ENCODE measurements at regions not wholly inside any gene's neighbourhood (a gene's known extent, or its start where the extent isn't known, plus 50 kb on each side); places are given as distances from the start of the nearest gene placed in this dataset.

DNA sequence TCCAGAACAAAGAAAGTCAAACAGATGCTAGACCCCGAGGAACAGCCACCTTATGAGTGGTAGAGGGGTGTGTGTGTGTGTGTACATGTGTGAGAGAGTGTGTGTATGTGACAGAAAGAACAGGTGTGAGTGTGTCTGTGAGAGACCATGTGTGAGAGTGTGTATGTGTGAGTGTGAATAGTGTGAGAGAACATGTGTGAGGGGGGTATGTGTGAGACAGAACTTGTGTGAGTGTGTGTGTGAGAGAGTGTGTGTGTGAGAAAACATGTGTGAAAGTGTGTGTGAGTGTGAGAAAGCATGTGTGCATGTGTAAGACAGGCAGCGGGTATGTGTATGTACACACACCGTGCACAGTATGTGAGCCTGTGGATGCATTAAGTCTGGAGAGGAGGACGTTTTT, 214.3 kb downstream of the SP3 start:
- no peaks in the 10 kb centered on the region for H4K20me1 ChIP-seq (ENCODE audit: insufficient read depth)
- H3K4me2 ChIP-seq (ENCODE audit: low read length) = no peak overlapping the region
- TF ChIP-seq POLR2AphosphoS5 (IDR thresholded peaks at IDR 0.05) (no peak), EZH2 (IDR thresholded peaks at IDR 0.05; ENCODE audit: borderline replicate concordance, insufficient read depth, low read length, poor library complexity, severe bottlenecking) (no peak), RAD21 (conservative IDR thresholded peaks at IDR 0.05) (no peak), REST (IDR thresholded peaks at IDR 0.05; ENCODE audit: borderline replicate concordance) (no peak), EP300 (conservative IDR thresholded peaks at IDR 0.05; ENCODE audit: poor library complexity, severe bottlenecking) (no peak), MXI1 (conservative IDR thresholded peaks at IDR 0.05; ENCODE audit: poor library complexity, severe bottlenecking) (no peak), TAF1 (IDR thresholded peaks at IDR 0.05; ENCODE audit: low read depth) (no peak), SMC3 (conservative IDR thresholded peaks at IDR 0.05; ENCODE audit: poor library complexity) (no peak)
- TF ChIP-seq, protein P1, sequence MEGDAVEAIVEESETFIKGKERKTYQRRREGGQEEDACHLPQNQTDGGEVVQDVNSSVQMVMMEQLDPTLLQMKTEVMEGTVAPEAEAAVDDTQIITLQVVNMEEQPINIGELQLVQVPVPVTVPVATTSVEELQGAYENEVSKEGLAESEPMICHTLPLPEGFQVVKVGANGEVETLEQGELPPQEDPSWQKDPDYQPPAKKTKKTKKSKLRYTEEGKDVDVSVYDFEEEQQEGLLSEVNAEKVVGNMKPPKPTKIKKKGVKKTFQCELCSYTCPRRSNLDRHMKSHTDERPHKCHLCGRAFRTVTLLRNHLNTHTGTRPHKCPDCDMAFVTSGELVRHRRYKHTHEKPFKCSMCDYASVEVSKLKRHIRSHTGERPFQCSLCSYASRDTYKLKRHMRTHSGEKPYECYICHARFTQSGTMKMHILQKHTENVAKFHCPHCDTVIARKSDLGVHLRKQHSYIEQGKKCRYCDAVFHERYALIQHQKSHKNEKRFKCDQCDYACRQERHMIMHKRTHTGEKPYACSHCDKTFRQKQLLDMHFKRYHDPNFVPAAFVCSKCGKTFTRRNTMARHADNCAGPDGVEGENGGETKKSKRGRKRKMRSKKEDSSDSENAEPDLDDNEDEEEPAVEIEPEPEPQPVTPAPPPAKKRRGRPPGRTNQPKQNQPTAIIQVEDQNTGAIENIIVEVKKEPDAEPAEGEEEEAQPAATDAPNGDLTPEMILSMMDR (IDR thresholded peaks at IDR 0.05; ENCODE audit: poor library complexity, severe bottlenecking) = no peak
- H3K27ac ChIP-seq (ENCODE audit: low read length) = no peak overlapping the region
- H3K4me3 ChIP-seq (ENCODE audit: low read length) = no peak overlapping the region
- no peak overlapping the region for H3K9ac ChIP-seq (ENCODE audit: low read length)
- H2AFZ ChIP-seq (ENCODE audit: low read depth, low read length) = no peak overlapping the region
- no peaks in the 10 kb centered on the region for H3K9me2 ChIP-seq (ENCODE audit: insufficient read depth, low read length)
- H3K36me3 ChIP-seq (ENCODE audit: insufficient read depth, low read length) = no peaks in the 10 kb centered on the region
- no peaks in the 10 kb centered on the region for H3K9me3 ChIP-seq (ENCODE audit: low read length)
- H3K79me2 ChIP-seq (replicated peaks; ENCODE audit: insufficient read depth, low read length) = no peaks in the 10 kb centered on the region
- no peaks in the 10 kb centered on the region for H3K27me3 ChIP-seq (ENCODE audit: insufficient read depth, low read depth, low read length)
- H3F3A ChIP-seq (ENCODE audit: insufficient read depth, low read length, poor library complexity, severe bottlenecking) = no peaks in the 10 kb centered on the region

DNA sequence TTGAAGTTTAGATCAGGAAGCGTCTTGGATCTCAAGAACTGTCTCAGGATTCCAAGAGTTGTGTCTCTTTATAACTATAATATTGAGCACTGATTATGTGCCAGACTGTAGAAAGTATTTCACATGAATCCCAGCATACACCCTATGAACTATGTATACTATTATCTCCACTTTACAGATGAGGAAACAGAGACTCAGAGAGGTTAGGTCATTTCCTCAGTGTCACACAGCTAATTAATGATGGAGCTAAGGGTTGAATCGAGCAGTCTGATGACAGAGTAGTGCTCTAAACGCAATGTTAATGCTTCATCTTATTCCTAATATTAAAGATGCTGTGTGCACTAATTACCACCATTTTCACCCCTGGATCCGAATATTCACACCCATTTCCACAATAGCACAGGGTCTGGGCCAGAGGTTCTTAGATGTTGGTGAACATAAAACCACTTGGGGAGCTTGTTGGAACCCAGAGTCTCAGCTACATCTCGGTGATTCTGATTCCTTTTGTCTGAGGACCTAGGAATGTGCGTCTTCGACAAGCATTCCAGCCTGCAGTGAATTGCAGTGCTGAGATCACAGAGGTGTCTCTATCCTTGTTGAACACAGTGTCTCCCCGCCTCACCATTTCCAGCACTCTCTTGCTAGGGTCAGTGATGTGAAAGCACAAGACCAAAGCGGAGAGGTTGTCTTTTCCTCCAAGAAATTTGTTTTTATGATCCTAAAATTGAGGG, 213.8 kb downstream of the SP3 start:
- Histone ChIP-seq H3K79me2 (replicated peaks; ENCODE audit: insufficient read depth, low read length) (no peaks in the 10 kb centered on the region), H3K9ac (ENCODE audit: low read length) (no peak overlapping the region), H4K20me1 (ENCODE audit: insufficient read depth) (no peaks in the 10 kb centered on the region), H3K9me2 (ENCODE audit: insufficient read depth, low read length) (no peaks in the 10 kb centered on the region), H3K4me3 (ENCODE audit: low read length) (no peak overlapping the region), H3K9me3 (ENCODE audit: low read length) (no peaks in the 10 kb centered on the region), H3K36me3 (ENCODE audit: insufficient read depth, low read length) (no peaks in the 10 kb centered on the region), H3K4me2 (ENCODE audit: low read length) (no peak overlapping the region), H3F3A (ENCODE audit: insufficient read depth, low read length, poor library complexity, severe bottlenecking) (no peaks in the 10 kb centered on the region), H3K27ac (ENCODE audit: low read length) (no peak overlapping the region), H2AFZ (ENCODE audit: low read depth, low read length) (no peak overlapping the region), H3K27me3 (ENCODE audit: insufficient read depth, low read depth, low read length) (no peaks in the 10 kb centered on the region)
- TF ChIP-seq POLR2AphosphoS5 (IDR thresholded peaks at IDR 0.05) (no peak), RAD21 (conservative IDR thresholded peaks at IDR 0.05) (no peak), MXI1 (conservative IDR thresholded peaks at IDR 0.05; ENCODE audit: poor library complexity, severe bottlenecking) (no peak), TAF1 (IDR thresholded peaks at IDR 0.05; ENCODE audit: low read depth) (no peak), REST (IDR thresholded peaks at IDR 0.05; ENCODE audit: borderline replicate concordance) (no peak), EZH2 (IDR thresholded peaks at IDR 0.05; ENCODE audit: borderline replicate concordance, insufficient read depth, low read length, poor library complexity, severe bottlenecking) (no peak), SMC3 (conservative IDR thresholded peaks at IDR 0.05; ENCODE audit: poor library complexity) (no peak)

Data from neural cell (in vitro differentiated cells).